GM21529 (cell line): ENCODE measurements at regions not wholly inside any gene's neighbourhood (a gene's known extent, or its start where the extent isn't known, plus 50 kb on each side); places are given as distances from the start of the nearest gene placed in this dataset.
"Not testable (repeated sequence)": the region's sequence is repeated elsewhere in the genome, so short reads cannot be mapped to it uniquely, and the experiment has no call there.

Source experiments
- ATAC-seq: cut with Tn5 transposase; IDR thresholded peaks from one replicate; pipeline ENCODE4 v1.9.1; 2021; ENCODE audit not compliant: unreplicated experiment

- no peak for ATAC-seq
Measured at GRCh38 chr20:4322499-4322898, 73.4 kb upstream of the ADRA1D start.

GRCh38 chr20:4320291-4320690 is 71.2 kb upstream of the ADRA1D start:
- no peak for ATAC-seq

DNA sequence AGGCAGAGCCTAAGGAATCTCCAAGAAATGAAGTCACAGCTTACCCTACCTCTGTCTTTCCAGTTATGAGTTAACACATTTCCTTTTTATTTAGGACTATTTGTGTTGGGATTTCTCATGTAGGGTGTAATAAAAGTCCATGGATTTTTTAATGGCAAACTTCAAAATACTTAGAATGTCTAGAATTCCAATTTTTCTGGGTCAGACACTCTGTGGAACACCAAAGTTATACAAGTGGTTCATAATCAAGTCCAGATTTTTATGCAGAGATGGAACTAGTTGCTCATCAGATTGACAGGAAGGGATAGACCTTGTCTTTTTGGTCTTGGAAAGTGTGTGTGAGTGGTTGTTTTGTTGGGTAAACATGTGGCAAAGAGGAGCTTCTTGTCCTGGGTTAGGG is 69.8 kb upstream of the ADRA1D start:
- ATAC-seq, result no peak

DNA sequence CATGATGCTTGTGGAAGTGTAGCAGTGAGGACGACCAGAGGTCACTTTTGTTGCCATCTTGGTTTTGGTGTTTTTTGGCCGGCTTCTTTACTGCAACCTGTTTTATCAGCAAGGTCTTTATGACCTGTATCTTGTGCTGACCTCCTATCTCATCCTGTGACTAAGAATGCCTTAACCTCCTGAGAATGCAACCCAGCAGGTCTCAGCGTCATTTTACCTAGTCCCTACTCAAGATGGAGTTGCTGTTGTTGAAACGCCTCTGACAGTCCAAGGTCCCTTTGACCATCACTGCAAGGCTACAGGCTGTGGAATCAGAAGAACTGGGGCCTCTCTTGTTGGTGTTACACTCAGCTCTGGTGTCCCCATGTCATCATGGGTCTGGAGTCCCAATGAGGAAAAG is 61.5 kb upstream of the ADRA1D start:
- not testable (repeated sequence) for ATAC-seq

DNA sequence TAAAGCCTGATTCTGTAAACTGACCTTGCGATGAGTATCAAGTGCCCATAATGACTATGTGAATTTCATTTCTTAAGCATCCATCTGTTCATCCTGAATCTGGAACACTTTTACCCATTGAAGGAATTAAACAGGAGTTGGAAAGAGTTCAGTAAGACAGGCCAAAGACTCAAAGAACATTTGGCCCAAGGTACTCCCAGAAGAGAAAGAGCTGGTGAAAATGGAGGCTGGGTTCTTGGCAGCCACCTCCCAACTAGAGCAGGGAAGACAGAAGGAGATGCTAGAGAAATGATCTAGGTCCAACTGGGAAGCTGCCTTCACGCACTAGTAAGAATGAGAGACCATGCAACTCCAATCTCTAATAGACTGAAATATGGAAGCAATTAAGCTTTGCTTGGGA is 57.1 kb upstream of the ADRA1D start:
- no peak for ATAC-seq

DNA sequence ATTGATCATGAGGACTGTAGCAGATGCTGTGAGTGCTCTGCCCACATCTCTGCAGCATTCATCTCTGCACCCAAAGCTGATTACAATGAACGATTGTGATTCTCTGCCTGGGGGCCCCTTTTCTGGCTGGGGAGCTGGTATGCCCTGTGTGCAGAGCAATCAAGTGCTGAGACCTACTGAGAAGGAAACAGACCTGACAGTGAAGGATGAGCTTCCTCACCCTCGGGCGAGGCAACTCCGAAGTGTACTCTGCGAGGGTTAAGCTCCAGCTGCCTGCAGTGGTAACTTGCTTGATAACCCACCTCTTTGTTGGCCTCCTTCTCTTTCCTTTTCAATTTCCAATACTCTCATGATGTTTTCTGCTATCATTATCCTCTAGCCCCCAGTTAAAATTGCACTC is 56.0 kb upstream of the ADRA1D start:
- ATAC-seq, result no peak

- ATAC-seq, result no peak
Measured at GRCh38 chr20:4304601-4305000, 55.5 kb upstream of the ADRA1D start.

DNA sequence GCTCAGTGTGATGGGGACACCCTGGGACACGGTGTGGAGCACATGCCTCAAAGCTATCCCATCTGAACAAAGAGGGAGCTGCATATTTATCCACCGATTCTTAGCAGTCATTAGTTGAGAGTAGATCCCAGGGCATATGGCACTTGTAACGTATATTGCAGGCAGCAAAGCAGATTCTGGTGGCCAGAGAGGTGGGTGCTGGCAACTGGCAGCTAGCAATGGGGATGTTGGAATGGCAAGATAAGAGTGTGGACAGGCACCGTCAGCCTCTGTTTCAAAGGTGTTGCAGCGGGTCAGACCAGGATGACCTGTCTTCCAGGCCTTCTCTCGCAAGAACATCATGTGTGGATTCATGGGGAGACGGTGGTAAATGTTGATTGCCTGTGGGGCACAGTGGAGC is 54.0 kb upstream of the ADRA1D start:
- ATAC-seq, result no peak

GRCh38 chr20:4300921-4301320 is 51.8 kb upstream of the ADRA1D start:
- ATAC-seq, result no peak

DNA sequence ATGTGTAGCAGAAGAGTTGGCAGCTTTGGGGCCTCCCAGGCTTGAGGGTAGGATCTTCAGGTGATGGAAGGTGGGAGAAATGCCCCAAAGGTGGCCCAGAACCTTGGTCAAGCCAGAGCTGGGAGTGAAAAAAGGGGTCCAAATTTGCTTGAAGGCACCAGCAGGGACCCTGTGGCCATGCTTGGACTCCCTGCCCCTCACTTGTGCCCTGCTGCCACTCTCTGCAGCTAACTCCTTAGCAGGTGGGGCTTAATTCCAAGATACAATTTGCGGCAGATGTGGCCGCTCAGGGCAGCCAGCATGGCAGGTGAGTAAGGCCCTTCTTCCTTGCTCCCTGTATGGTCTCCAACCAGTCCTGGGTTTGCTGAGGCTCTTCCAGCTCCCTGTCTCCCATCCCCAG is 51.3 kb upstream of the ADRA1D start:
- ATAC-seq, result no peak

- no peak for ATAC-seq
Measured at GRCh38 chr20:4299773-4300172, 50.7 kb upstream of the ADRA1D start.

DNA sequence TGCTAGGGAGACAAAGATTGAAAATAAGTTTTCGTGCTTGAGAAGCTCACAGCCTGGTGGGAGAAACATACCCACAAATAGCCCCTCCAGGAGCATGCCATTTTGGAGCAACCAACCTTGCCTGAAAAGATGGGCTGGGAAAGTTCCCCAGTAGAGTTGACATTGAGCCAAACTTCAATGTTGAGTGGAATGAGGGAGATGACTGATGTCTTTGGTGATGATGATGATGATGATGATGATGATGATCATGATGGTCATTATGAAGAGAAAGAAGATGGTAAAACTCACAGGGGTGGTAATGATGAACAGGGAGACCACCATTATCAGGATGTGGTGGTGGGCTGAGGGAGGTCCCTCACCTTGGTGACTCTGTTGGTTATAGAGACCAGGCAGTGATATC is 50.1 kb upstream of the ADRA1D start:
- ATAC-seq, result no peak
